H9 (cell line): ENCODE measurements at regions not wholly inside any gene's neighbourhood (a gene's known extent, or its start where the extent isn't known, plus 50 kb on each side); places are given as distances from the start of the nearest gene placed in this dataset.

Source experiments
- DNase-seq: peaks from one replicate; pipeline ENCODE4 v3.0.0-alpha.2; 2017
- H2AFZ ChIP-seq: one replicate; pipeline ENCODE4 v1.6.1; 2013; ENCODE audit warnings: mild to moderate bottlenecking, low read length, control low read depth, moderate library complexity
- H2AK5ac ChIP-seq: 2 replicates; pipeline ENCODE4 v1.6.1; 2013; ENCODE audit warnings: low read length, control low read depth, mixed read lengths; ENCODE audit not compliant: insufficient read length
- H2BK120ac ChIP-seq: one replicate; pipeline ENCODE4 v1.6.1; 2013; ENCODE audit warnings: low read depth, mild to moderate bottlenecking, low read length, control low read depth, inconsistent platforms; ENCODE audit not compliant: poor library complexity, severe bottlenecking
- H2BK12ac ChIP-seq: 2 replicates; pipeline ENCODE4 v1.6.1; 2013; ENCODE audit warnings: low read length, control low read depth, mixed read lengths, low read depth; ENCODE audit not compliant: insufficient read length
- H2BK15ac ChIP-seq: 2 replicates; pipeline ENCODE4 v1.6.1; 2013; ENCODE audit warnings: low read depth, low read length, control low read depth
- H2BK20ac ChIP-seq: one replicate; pipeline ENCODE4 v1.6.1; 2013; ENCODE audit warnings: low read depth, mild to moderate bottlenecking, low read length, control low read depth, inconsistent platforms; ENCODE audit not compliant: poor library complexity, severe bottlenecking
- H2BK5ac ChIP-seq: 2 replicates; pipeline ENCODE4 v1.6.1; 2013; ENCODE audit warnings: low read length, control low read depth, mixed read lengths; ENCODE audit not compliant: insufficient read length
- H3K14ac ChIP-seq: 2 replicates; pipeline ENCODE4 v1.6.1; 2013; ENCODE audit warnings: low read length, control low read depth; ENCODE audit not compliant: insufficient read depth
- H3K18ac ChIP-seq: 2 replicates; pipeline ENCODE4 v1.6.1; 2013; ENCODE audit warnings: low read depth, mild to moderate bottlenecking, mixed read lengths, low read length, control low read depth; ENCODE audit not compliant: insufficient read length
- H3K23ac ChIP-seq: 2 replicates; pipeline ENCODE4 v1.6.1; 2013; ENCODE audit warnings: low read length, control low read depth, mixed read lengths, low read depth; ENCODE audit not compliant: insufficient read length
- H3K23me2 ChIP-seq: 2 replicates; pipeline ENCODE4 v1.6.1; 2013; ENCODE audit warnings: low read depth, mild to moderate bottlenecking, mixed read lengths, low read length, control low read depth; ENCODE audit not compliant: insufficient read length, poor library complexity, severe bottlenecking
- H3K27ac ChIP-seq: 2 replicates; pipeline ENCODE4 v1.5.1; 2013; ENCODE audit warnings: low read length, control low read depth, mixed read lengths, low read depth; ENCODE audit not compliant: insufficient read length
- H3K27me3 ChIP-seq: 2 replicates; pipeline ENCODE4 v1.6.1; 2013; ENCODE audit warnings: low read length, control low read depth, inconsistent platforms; ENCODE audit not compliant: insufficient read depth
- H3K4ac ChIP-seq: 2 replicates; pipeline ENCODE4 v1.6.1; 2013; ENCODE audit warnings: low read depth, mild to moderate bottlenecking, control low read depth, inconsistent platforms, low read length, moderate library complexity
- H3K4me1 ChIP-seq: 2 replicates; pipeline ENCODE4 v1.6.1; 2013; ENCODE audit warnings: low read length, control low read depth, inconsistent platforms; ENCODE audit not compliant: insufficient read depth
- H3K4me2 ChIP-seq: 2 replicates; pipeline ENCODE4 v1.6.1; 2013; ENCODE audit warnings: low read length, control low read depth, mixed read lengths; ENCODE audit not compliant: insufficient read length, insufficient read depth
- H3K56ac ChIP-seq: 2 replicates; pipeline ENCODE4 v1.6.1; 2013; ENCODE audit warnings: low read depth, mild to moderate bottlenecking, mixed read lengths, low read length, control low read depth; ENCODE audit not compliant: insufficient read length
- H3K79me1 ChIP-seq: 2 replicates; pipeline ENCODE4 v1.6.1; 2013; ENCODE audit warnings: low read depth, mild to moderate bottlenecking, moderate library complexity, low read length, control low read depth, inconsistent platforms; ENCODE audit not compliant: insufficient read depth, poor library complexity, severe bottlenecking
- H3K79me2 ChIP-seq: 2 replicates; pipeline ENCODE4 v1.6.1; 2013; ENCODE audit warnings: low read length, control low read depth, inconsistent platforms; ENCODE audit not compliant: insufficient read depth
- H3K9ac ChIP-seq: 2 replicates; pipeline ENCODE4 v1.6.1; 2013; ENCODE audit warnings: low read length, control low read depth, mixed read lengths; ENCODE audit not compliant: insufficient read length; ENCODE audit errors: extremely low read depth
- H3K9me3 ChIP-seq: one replicate; pipeline ENCODE4 v1.6.1; 2013; ENCODE audit warnings: low read depth, low read length, inconsistent platforms; ENCODE audit not compliant: control insufficient read depth
- H3T11ph ChIP-seq: one replicate; pipeline ENCODE4 v1.6.1; 2013; ENCODE audit warnings: mild to moderate bottlenecking, low read length, control low read depth, inconsistent platforms
- H4K20me1 ChIP-seq: one replicate; pipeline ENCODE4 v1.6.1; 2013; ENCODE audit not compliant: control insufficient read depth, insufficient read length, insufficient read depth
- H4K5ac ChIP-seq: 2 replicates; pipeline ENCODE4 v1.6.1; 2013; ENCODE audit warnings: low read depth, mild to moderate bottlenecking, mixed read lengths, low read length, control low read depth; ENCODE audit not compliant: insufficient read length
- H4K8ac ChIP-seq: replicated peaks from 2 replicates; pipeline ENCODE4 v1.6.1; 2013; ENCODE audit warnings: low read length, control low read depth, mixed read lengths, low read depth; ENCODE audit not compliant: insufficient read length
- H4K91ac ChIP-seq: 2 replicates; pipeline ENCODE4 v1.6.1; 2013; ENCODE audit warnings: low read depth, mild to moderate bottlenecking, moderate library complexity, mixed read lengths, low read length, control low read depth; ENCODE audit not compliant: insufficient read length
- H3K27ac Mint-ChIP-seq, 3 experiments: 2 replicates in 2 of 3; 3 replicates in 1 of 3; pipeline ENCODE4 v1.8.0; 2020 to 2021; ENCODE audit warnings: mixed read lengths in 3 of 3, mild to moderate bottlenecking in 1 of 3, moderate library complexity in 1 of 3
- H3K27me3 Mint-ChIP-seq: 2 replicates; pipeline ENCODE4 v1.8.0; 2021; ENCODE audit warnings: low read depth, mild to moderate bottlenecking, moderate library complexity, mixed read lengths
- H3K36me3 Mint-ChIP-seq, 3 experiments: 2 replicates in 2 of 3; 3 replicates in 1 of 3; pipeline ENCODE4 v1.8.0; 2020 to 2021; ENCODE audit warnings: low read depth in 3 of 3, mixed read lengths in 3 of 3; ENCODE audit not compliant: insufficient read depth in 1 of 3
- H3K4me1 Mint-ChIP-seq, 2 experiments: 2 replicates each; pipeline ENCODE4 v1.8.0; 2020; ENCODE audit warnings: mixed read lengths in 2 of 2
- H3K4me3 Mint-ChIP-seq, 2 experiments: 2 replicates in 1 of 2; 3 replicates in 1 of 2; pipeline ENCODE4 v1.8.0; 2020 to 2021; ENCODE audit warnings: mild to moderate bottlenecking in 2 of 2, mixed read lengths in 2 of 2, moderate library complexity in 1 of 2
- H3K9me3 Mint-ChIP-seq, 2 experiments: 2 replicates in 1 of 2; 3 replicates in 1 of 2; pipeline ENCODE4 v1.8.0; 2020; ENCODE audit warnings: mild to moderate bottlenecking in 2 of 2, mixed read lengths in 2 of 2, moderate library complexity in 1 of 2
- CTCF ChIP-seq: fragments of 200-600 bp; sonication (generic); conservative IDR thresholded peaks from 3 replicates; pipeline ENCODE4 v1.8.0; 2021; ENCODE audit warnings: antibody characterized with exemption, mild to moderate bottlenecking
- WGBS: extraction: QIAGEN DNeasy Blood & Tissue Kit; methylation state at CpG from one replicate; pipeline ENCODE4 v1.1.7; 2013; ENCODE audit warnings: missing lambda C conversion rate, low lambda C conversion rate, mixed read lengths; ENCODE audit not compliant: insufficient read length; ENCODE audit errors: extremely low coverage; 5-methylcytosine and 5-hydroxymethylcytosine counted together

- Histone ChIP-seq H3K23me2 (no peaks in the 10 kb centered on the region), H2BK120ac (no peak overlapping the region), H3K79me2 (no peaks in the 10 kb centered on the region), H3K18ac (no peak overlapping the region), H3K9me3 (no peaks in the 10 kb centered on the region), H3K4ac (no peak overlapping the region), H4K20me1 (no peaks in the 10 kb centered on the region), H4K91ac (no peak overlapping the region), H2AK5ac (no peak overlapping the region), H3K4me1 (no peaks in the 10 kb centered on the region), H2BK15ac (no peak overlapping the region), H2BK5ac (no peak overlapping the region), H3T11ph (no peak overlapping the region), H2AFZ (no peak overlapping the region), H3K14ac (no peak overlapping the region), H3K9ac (no peak overlapping the region), H3K56ac (no peak overlapping the region), H3K27me3 (no peaks in the 10 kb centered on the region), H3K4me2 (no peak overlapping the region), H4K5ac (no peak overlapping the region), H3K23ac (no peak overlapping the region), H3K79me1 (no peaks in the 10 kb centered on the region), H3K27ac (no peak overlapping the region), H2BK20ac (no peak overlapping the region), H2BK12ac (no peak overlapping the region), H4K8ac (no peak overlapping the region)
- TF ChIP-seq CTCF, result no peak
- Mint-ChIP-seq H3K4me1 (no peaks in the 10 kb centered on the region), H3K9me3 (no peaks in the 10 kb centered on the region), H3K27ac (no peak overlapping the region), H3K27me3 (no peaks in the 10 kb centered on the region), H3K36me3 (no peaks in the 10 kb centered on the region), H3K4me3 (no peak overlapping the region)
- no peak for DNase-seq
- no CpG with 5 or more reads among the region's 3 CpGs for WGBS
These were observed 153.1 kb upstream of the THUMPD2 start for GRCh38 chr2:39932198-39932597.
